ENCODE measurements at regions not wholly inside any gene's neighbourhood (a gene's known extent, or its start where the extent isn't known, plus 50 kb on each side); places are given as distances from the start of the nearest gene placed in this dataset.

GRCh38 chr3:187902041-187902471 is 156.8 kb upstream of the BCL6 start (continued):
- no peak for TF ChIP-seq CEBPZ (IDR thresholded peaks at IDR 0.05; ENCODE audit: low read depth, low read length)
- no peak for TF ChIP-seq ZZZ3 (IDR thresholded peaks at IDR 0.05; ENCODE audit: control insufficient read depth, insufficient read length, low read depth)
- TF ChIP-seq JUNB (IDR thresholded peaks at IDR 0.05), result peak; percentile 76
- no peak for TF ChIP-seq IRF5 (IDR thresholded peaks at IDR 0.05; ENCODE audit: borderline replicate concordance)
- TF ChIP-seq ZNF592 (IDR thresholded peaks at IDR 0.05), result no peak
- TF ChIP-seq SREBF1 (IDR thresholded peaks at IDR 0.05; ENCODE audit: low read length), result no peak
- TF ChIP-seq EED (IDR thresholded peaks at IDR 0.05; ENCODE audit: low read depth), result peak; percentile 91
- TF ChIP-seq NFYB (IDR thresholded peaks at IDR 0.05; ENCODE audit: insufficient read depth, low read depth, low read length), result no peak
- no peak for TF ChIP-seq MTA3 (IDR thresholded peaks at IDR 0.05; ENCODE audit: borderline replicate concordance, low read length)
- peak in 1 of 2 experiments; percentile 71; a peak in 1 of 4 replicates for TF ChIP-seq ETV6 (conservative IDR thresholded peaks at IDR 0.05 in 1 of 2, IDR thresholded peaks at IDR 0.05 in 1 of 2; ENCODE audit: borderline replicate concordance in 1 of 2, low read depth in 1 of 2)
- no peak for TF ChIP-seq KDM1A (IDR thresholded peaks at IDR 0.05; ENCODE audit: borderline replicate concordance)
- no peak for TF ChIP-seq USF1 (IDR thresholded peaks at IDR 0.05; ENCODE audit: borderline replicate concordance, extremely low read length, insufficient read depth, low read depth, low read length)
- no peak for TF ChIP-seq ZNF687 (IDR thresholded peaks at IDR 0.05)
- no peak for TF ChIP-seq HCFC1 (IDR thresholded peaks at IDR 0.05; ENCODE audit: low read length)
- TF ChIP-seq CHD4 (IDR thresholded peaks at IDR 0.05), result no peak
- TF ChIP-seq TCF3 (IDR thresholded peaks at IDR 0.05; ENCODE audit: borderline replicate concordance, insufficient read depth, low read depth, low read length), result 0 out of 2 replicates have a peak, but pooled peaks have one; percentile 34
- TF ChIP-seq CHD1 (IDR thresholded peaks at IDR 0.05; ENCODE audit: low read depth, low read length), result no peak
